ENCODE measurements at regions not wholly inside any gene's neighbourhood (a gene's known extent, or its start where the extent isn't known, plus 50 kb on each side); places are given as distances from the start of the nearest gene placed in this dataset.

DNA sequence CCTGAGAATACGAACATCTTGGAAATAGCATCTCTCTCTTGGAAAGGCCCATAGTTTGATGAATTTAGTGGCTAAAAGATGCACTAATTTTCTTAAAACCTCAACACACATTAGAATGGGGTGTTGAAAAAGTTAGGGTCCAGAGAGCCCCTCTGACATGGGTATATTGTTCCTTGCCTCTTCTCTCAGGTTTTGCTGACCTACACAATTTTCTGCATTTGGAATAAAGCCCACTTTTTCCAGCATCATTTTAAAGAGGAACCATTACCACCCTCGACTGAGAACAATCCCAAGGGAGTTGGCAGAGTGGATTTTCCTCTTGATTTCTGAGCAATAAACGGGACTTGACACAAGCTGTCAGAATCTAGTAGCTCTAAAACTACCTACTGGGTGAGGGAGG, 156.1 kb downstream of the PMP22 start:
- DNase-seq = no peak

DNA sequence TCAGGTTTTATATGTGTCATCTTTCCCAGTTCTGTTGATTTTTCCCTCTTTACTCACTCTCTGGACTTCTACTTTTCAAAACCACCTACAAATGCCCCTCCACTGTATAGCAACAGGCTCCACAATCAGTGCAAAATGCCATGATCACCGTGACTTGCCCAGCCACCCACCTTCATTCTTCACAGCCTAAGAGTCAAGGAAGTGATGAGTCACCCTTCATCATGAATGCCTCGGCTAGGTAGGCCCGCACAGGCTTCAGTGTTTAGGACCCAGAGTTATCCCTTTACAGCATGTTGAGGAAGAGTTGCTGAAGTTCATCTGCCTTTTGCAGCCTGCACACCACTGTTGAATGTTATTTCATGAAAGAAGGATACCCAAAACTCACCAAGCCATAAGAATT, 158.6 kb downstream of the PMP22 start:
- DNase-seq = no peak

DNA sequence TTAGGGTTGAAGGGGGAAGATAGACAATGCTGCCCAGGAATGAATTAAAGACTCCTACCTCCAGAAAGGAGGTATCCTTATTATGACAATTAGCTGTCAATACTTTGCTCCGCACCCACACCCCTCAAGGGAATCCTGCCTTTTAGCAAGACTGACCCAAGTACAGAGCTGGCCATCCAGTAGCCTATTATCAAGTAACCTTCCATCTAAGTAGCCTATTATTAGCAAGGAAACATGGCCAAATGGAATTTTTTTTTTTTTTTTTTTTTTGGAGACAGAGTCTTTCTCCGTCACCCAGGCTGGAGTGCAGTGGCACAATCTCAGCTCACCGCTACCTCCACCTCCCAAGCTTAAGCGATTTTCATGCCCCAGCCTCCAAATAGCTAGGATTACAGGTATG, 161.3 kb downstream of the PMP22 start:
- no peak for DNase-seq

DNA sequence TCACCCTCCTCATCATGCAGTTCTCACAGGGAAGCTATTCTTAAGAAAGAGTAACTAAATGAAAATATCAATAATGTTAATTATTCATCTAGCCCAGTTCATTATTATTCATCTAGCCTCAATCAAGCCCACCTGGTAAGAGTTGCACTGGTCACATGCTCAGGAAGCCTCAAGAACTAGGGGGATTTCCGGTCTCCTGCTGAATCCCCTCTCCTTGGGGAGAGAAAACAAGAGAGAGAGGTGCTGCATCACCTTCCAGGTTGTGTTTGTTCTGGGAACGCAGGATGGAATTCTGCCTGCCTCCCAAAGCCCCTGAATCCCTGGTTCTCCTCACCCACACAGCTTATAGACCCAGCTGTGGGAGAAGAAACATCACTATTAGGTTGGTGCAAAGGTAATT, 164.0 kb downstream of the PMP22 start:
- no peak for DNase-seq

DNA sequence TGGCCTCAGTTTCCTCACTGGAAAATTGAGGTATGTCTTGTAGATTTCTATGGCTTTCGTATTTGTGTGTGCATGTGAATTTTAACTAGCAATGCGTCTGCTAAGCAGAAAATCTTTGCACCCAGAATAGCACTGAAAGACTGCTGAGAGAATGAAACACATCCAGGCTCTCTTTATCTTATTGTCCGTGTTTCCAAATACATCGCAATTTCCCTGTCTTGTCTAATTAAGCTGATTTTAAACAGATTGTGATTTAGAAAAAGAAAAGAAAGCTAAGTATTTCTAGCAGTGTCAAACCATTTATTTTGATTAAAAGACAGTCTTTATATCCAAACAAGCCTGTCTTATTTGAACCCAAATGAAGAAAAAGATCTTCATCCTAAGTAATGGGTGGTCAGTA, 168.6 kb downstream of the PMP22 start:
- DNase-seq = no peak

DNA sequence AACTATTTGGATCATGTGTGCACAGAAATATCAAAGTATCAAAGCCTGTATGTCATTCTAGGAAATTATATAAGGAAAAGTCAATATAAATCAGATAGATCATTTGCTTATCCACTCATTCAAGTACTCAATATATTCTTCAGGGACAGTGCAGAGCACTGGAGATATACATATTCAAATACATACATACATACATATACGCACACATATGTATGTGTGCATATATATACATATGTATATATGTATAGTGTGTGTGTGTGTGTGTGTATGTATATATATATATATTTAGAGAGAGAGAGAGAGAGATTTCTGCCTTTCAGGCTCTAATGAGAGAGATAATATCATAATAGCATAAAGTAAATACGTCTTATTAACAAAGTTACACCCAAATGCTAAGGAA, 169.2 kb downstream of the PMP22 start:
- no peak for DNase-seq

DNA sequence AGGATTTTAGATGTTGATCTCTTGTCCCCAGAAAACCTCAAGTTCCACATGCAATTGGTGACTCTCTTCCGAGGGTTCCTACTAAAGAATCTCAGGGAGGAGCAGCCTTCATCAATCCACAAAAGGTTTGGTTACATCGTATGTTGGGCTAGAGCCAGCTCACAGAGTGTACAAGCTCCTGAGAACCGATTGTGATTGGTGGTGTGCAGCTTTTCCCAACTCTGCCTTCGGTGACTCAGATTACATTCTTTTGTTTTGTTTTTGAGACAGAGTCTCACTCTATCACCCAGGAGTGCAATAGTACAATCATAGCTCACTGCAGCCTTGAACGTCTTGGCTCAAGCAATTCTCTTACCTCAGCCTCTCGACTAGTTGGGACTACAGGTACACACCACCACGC, 172.4 kb downstream of the PMP22 start:
- no peak for DNase-seq

DNA sequence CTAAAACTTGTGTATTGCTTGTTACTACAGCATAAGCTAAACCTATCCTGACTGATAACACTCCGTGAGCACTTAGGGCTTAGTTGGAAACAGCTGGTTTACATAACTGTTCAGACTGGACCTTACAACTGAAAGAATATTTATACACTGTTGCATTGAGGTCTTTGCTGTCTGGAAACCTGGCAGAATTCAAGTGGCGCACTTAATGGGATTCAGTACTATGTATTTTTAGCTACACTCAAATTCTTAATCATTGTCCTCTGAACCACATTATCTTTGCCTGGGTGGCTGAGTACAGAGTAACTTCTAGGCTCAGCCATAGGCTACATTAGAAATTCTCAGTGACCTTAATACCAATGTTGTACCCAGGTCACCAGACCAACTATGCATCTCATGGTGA, 172.9 kb downstream of the PMP22 start:
- DNase-seq = no peak

DNA sequence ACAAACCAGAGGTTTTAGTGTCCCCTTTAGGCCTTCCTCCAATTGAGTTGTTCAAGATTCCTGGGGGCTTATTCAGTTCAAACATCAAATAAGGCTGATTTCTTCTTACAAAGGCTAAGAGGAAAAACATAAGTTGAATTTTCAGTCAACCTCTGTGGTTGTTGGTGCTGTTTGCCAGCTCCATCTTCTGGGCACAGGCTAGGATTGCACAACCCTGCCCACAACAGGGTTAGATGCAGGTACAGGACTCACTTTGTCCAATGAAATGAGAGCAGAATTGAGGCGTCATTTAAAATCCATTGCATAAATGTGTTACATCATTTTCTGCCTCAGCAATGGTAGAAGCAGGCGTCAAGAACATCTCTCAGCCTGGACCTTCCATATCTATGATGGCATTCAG, 173.3 kb downstream of the PMP22 start:
- DNase-seq = no peak

DNA sequence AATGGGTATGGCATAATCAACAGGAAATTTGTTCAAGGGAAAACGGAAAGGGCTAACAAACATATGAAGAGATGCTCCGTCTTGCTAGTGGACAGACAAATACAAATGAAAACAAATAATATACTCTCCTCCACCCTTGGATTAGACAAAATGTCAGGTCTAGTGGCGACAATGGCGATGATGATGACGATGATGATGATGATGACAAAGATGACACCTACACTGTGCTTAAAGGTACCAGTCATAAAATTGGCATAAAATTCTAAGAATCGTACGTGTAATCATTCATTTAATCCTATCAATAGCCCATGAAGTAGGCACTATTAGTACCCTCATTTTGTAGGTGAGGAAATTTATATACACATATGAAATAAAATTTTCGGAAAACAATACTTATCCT, 174.6 kb downstream of the PMP22 start:
- no peak for DNase-seq

DNA sequence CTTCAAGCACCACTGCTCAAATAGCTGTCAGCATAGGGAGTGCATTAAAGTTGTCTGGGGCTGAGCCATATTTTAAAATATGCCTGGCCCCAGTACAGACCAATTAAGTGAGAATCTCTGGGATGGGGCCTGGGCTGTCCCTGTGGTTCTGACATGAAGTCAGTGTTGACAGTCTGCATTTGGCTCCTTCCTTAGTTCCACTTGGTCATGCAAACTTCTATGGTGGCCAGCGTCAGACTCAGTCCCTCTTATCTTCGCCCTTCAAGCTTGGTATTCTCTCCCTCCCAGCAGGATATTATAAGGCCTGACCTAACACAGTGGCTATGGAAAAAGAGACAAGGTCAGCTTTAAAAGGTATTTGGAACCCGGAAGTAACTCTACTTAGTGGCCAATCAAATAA, 177.2 kb downstream of the PMP22 start:
- DNase-seq = no peak

DNA sequence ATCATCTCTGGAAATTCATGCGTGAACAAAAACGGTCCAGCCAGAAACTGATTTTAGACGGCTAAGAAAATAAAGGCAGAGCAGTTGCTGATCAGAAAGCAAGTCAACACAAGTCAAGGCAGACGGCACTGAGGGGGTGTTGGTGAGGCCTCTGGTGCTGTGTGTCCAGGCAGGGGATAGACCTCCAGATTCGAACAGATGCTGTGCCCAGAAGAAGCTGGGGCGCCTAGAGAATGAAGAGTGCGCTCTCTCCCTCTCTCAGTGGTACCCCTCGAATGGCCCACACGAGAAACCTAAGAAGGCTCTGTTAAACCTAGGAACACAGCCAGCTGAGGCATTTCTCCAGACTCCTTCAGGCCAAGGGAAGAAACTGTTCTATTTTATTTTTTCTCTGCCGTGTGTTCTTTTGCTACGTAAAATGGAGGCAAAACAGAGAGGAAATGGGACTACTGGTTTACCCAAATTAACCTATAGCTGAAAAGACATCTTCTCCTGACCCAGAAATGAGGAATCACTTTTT, 178.3 kb downstream of the PMP22 start:
- no peak for DNase-seq

DNA sequence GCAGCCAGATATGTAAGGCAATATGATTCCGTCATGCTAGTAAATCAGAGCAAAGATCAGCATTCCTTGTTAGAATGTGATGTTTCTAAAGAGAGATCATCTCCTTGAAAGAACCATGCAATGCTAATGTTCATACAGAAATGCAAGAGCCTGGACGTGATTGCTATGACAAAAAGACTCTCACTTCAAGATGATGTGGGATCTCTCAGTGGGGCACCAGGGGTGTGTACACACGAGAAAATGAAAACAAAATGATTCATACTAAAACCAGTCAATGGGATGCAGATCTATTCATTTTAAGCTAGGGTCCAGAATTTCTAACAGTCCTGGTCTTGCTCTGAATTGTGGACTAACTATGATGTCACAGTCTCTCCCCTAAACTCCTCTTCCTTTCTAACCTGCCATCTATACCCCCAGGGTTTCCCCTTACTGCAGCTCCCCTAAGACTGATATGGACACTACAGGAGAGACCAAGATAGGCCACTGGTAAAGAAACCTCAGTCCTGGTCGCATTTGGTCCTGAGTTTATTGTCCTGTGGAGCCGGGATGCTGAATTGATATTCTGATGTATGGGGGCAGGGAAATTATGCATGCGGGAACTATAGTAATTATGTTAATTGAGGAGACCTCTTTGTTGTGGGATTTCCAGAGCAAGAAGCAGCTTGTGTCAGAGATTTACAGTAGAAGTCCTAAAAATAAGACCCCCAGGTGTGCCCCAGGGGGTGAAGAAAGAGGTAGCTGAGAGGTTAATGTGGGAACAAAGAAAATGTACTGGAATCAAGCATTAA, 179.0 kb downstream of the PMP22 start:
- no peak for DNase-seq

DNA sequence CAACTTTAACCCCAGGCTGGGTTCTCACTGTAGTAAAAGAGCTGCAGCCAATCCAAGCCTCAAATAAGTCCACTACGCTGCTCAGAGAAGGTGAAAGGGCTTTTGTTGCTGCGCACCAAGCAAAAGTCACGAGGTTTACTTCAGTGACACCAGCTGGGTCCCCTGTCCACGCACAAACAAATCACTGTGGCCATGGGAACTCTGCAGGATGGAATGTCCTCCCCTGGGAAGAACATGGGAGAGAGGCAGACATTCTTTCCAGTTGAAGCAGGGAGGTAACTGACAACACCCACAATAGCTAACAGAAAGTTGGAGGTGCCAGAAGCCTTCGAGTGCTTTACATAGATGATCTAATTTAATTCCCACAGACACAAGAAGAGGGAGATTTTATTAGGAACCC, 181.9 kb downstream of the PMP22 start:
- DNase-seq = no peak

DNA sequence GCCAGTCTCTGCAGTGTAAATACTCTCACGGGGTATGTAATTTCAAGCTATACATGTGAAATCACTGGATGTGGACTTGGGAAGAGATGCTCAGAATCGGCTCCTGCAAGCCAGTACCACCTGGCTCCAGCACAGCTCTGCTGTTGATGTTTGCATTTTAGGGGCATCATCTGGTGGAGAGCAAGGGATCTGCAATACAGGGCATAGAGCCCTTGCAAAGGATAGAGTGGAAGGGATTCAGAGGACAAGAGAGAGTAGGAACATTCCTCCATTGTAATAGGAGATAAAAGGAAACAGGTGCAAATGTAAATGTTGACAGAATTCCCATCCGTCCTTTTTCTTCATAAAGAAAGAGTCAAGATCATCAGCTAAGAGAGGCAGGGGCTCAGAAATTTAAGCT, 184.1 kb downstream of the PMP22 start:
- DNase-seq = no peak

DNA sequence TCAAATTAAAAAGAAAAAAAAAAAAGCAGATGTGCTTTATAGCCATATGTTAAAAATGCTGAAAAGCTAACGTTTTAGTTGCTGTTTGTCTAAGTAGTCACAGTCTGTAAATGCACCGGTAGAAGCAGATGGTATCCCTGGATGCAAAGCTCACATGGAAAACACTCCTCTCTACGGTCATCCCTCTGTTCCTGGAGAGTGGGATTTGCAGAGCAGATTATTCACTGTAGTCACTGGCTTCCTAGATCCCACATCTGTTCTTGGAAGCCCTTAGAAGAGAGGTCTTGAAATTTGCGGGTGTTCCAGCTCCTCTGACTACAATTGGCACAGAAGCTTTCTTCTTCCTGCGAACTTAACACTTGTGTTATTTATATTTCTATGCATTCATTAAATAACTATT, 186.6 kb downstream of the PMP22 start:
- no peak for DNase-seq

DNA sequence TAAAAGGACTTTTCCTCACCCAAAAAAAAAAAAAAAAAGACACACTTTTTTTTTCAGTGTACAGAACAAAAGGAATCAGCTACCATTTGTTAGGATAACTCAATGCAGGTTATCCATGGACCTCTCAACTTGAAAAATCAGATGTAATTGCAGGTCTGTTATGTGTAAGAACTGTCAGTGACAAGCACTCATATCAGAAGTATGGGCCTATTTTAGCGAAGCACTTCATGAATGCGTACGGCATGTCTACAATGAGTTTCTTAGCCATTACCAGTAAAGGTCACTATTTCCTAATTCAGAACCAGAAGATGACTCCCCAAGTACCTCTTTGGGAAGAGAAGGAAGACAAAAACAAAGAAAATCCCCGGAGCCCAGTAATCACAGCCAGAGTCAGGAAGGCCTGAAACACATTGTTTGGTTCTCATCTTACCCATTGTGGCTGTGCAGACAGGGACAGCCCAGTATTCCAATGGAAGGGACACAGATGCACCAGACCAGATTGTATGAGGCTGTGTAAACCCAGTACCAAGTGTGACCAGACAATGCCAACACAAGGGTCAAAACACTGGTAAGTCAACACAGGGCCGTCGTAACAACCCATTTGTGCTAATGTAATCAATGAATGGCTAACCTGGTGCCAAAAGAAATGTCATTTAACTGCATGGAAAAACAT, 188.0 kb downstream of the PMP22 start:
- DNase-seq = no peak

DNA sequence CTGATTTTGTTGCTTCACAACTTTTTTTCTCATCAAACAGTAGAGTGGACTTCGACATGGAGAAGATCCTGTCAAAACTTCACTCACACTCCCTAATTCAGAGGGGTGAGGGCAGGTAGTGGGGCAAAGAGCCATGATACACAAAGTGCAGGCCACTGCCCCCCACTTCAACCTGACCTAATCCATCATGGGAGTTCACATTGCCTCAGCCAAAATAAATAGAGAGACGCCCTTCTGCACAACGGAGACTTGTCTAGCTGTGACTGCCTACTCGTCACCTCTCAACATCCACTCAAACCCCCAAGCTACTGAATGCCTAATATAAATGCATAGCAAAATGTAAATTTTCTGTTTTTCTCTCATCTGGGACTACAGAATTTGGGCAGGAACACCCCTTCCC, 213.2 kb downstream of the PMP22 start:
- DNase-seq = no peak

DNA sequence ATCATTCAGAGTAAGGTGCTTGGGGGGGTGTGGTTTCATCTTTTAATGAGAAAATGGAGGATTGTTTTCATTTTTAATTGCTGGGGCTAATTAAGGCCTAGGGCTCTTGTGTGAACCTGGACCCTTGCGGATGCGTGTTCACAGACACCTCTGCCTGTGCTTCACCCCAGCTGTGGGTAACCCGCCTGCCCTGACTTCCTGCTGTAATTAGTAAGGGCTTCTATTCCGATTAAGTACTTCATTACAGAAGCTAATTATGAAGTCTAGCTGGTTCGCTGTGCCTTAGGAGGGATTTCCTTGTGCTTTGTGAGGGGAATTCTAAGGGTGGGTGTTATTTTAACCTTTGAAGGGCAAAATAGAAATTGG, 215.3 kb downstream of the PMP22 start:
- no peak for DNase-seq

DNA sequence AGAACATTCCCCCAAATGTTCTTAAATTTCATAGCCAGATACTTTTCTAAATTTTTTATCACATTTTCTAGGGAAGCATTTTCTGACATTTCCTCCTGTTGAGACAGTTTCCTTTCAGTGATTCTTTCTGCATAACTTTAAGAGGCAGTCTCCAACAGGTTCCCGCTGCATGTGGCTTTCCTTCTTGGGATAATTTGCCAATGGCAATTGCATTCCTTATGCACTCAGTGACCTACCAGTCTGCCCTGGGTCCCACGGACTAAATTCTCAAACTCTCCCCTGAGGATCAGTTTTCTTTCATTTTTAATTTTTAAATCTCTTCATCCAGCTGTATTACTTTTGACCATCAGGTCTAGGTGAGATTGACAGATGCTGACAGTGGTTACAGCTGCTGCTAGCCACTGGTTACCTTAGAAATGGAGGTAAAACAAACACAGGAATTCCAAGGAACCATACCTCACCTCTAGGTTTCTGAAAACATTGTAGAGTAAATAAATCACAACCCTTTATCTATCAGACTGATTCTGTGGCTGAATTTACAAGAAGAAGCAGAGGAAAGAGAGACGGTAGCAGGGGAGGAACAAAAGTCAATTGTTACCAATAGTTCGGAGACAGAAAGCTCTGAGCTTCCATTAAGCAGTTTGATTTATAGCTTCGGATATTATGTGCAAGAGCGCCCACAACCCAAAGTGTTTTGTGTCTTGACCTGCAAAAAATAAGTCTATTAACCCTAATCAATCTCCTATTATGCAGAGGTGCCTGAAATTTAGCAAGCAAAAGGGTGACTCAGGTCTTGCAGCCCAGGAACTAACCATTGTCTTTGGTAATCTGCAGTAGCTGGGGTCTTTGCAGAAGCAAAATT, 216.0 kb downstream of the PMP22 start:
- no peak for DNase-seq

DNA sequence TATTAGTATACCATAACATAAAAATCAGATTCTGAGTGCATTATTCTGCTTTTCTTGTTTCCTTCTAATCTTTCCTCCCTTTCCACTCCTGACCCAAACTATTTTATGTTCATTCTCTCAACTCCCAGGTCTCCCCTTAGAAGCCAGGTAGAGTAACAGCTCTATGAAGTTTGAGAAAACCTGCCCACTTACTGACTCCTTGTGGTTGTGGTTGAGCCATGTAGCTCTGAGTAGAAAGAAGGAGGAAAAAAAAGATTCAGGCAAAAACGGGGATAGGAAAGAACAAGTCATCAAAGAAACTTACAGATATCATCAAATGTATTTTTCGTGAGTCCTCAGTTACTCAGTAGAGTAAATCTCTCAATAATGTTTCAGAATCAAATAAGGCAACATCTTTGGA, 216.7 kb downstream of the PMP22 start:
- no peak for DNase-seq

DNA sequence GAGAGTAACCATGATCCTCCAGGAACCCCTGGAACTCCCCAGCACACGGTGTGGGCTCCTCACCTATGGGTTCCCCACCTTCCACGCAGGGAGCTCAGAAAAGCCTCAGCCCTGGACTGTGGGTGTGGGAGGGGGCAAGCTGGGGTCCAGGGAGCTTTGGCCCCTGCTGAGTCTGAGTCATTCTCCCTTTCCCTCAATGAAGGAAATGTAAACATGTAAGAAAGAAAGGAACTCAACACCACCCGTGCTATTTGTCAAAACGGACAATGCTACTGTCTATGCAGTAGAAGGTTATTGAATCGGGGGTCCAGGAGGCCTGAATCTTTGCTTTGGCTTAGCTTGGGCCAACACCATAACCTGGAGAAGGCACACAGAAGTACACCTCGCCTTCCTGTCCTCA, 222.8 kb downstream of the PMP22 start:
- DNase-seq = no peak

DNA sequence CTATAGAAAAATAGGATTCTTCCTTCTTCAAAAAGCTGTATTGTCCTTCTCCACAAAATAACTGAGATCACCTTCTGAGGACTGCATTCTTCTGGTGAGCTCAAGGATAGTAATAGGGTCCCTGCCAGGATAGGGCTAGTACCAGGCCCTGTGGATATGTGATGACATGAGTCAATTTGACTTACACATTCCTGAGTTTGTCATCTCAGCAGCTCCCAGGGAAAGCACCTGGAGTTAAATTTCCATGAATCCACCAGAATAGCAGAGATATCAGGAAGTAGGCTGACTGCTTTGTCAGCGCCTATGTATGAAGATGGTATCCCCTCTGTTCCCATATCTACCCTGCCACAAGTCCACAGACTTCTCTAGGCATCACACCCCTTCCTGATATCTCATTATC, 225.8 kb downstream of the PMP22 start:
- no peak for DNase-seq

DNA sequence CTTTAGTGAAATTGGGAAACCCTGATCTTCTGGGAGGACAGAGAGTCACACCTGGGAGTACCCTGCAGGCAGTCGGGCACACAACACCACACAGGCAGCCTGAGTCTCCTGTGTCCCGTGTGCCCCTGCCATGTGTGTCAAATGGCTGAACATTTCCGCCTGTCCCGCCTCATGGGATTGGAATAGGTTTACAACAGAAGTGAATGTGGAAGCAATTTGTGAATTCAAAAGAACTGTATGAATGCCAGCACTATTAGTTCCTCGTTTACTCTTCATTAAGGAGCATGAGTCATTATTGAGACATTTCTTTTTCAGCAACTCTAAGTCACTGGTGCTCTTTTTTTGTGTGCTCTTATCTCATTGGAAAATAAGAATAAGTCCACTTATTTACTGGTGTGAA, 226.5 kb downstream of the PMP22 start:
- DNase-seq = no peak

Measured in activated CD4-positive, alpha-beta T cell treated with anti-CD3 and anti-CD28 coated beads for 48 hours (primary cell).